GM23338 (cell line): ENCODE measurements at regions not wholly inside any gene's neighbourhood (a gene's known extent, or its start where the extent isn't known, plus 50 kb on each side); places are given as distances from the start of the nearest gene placed in this dataset.

ENCODE experiments used
- ATAC-seq: fragments of 200-7000 bp; cut with Tn5 transposase; 3 replicates; pipeline ENCODE4 v1.9.1; 2020
- DNase-seq: peaks from one replicate; pipeline ENCODE4 v3.0.0-alpha.2; 2015; ENCODE audit warnings: low spot score
- H2AFZ ChIP-seq: fragments of 200-600 bp; sonication (generic); 2 replicates; pipeline ENCODE4 v1.8.0; 2016; ENCODE audit warnings: antibody characterized with exemption, mild to moderate bottlenecking, moderate library complexity
- H3F3A ChIP-seq: fragments of 200-600 bp; sonication (generic); replicated peaks from 2 replicates; pipeline ENCODE4 v1.8.0; 2017; ENCODE audit warnings: antibody characterized with exemption, mixed run types, low read depth
- H3K27ac ChIP-seq: fragments of 200-600 bp; sonication (generic); 2 replicates; pipeline ENCODE4 v1.6.1; 2016; ENCODE audit warnings: low read depth
- H3K27me3 ChIP-seq: fragments of 200-600 bp; sonication (generic); 2 replicates; pipeline ENCODE4 v1.8.0; 2016; ENCODE audit warnings: mild to moderate bottlenecking, mixed run types, moderate library complexity; ENCODE audit not compliant: insufficient read depth
- H3K36me3 ChIP-seq: fragments of 200-600 bp; sonication (generic); 2 replicates; pipeline ENCODE4 v1.8.0; 2016; ENCODE audit warnings: mild to moderate bottlenecking; ENCODE audit not compliant: insufficient read depth
- H3K4me1 ChIP-seq: fragments of 200-600 bp; sonication (generic); 2 replicates; pipeline ENCODE4 v1.8.0; 2016; ENCODE audit warnings: mild to moderate bottlenecking, moderate library complexity; ENCODE audit not compliant: insufficient read depth
- H3K4me2 ChIP-seq: fragments of 200-600 bp; sonication (generic); 2 replicates; pipeline ENCODE4 v1.7.1; 2017; ENCODE audit warnings: mixed run types
- H3K4me3 ChIP-seq: fragments of 200-600 bp; sonication (generic); 2 replicates; pipeline ENCODE4 v1.6.1; 2016; ENCODE audit warnings: mixed run types
- H3K79me2 ChIP-seq: fragments of 200-600 bp; sonication (generic); replicated peaks from 2 replicates; pipeline ENCODE4 v1.8.0; 2017; ENCODE audit warnings: mild to moderate bottlenecking; ENCODE audit not compliant: insufficient read depth
- H3K9me2 ChIP-seq: fragments of 200-600 bp; sonication (generic); 2 replicates; pipeline ENCODE4 v1.8.0; 2017; ENCODE audit not compliant: insufficient read depth
- H4K20me1 ChIP-seq: fragments of 200-600 bp; sonication (generic); replicated peaks from 2 replicates; pipeline ENCODE4 v1.8.0; 2017; ENCODE audit warnings: mild to moderate bottlenecking; ENCODE audit not compliant: insufficient read depth
- H3K27ac Mint-ChIP-seq: 2 replicates; pipeline ENCODE4 v1.8.0; 2020; ENCODE audit warnings: inconsistent platforms, mild to moderate bottlenecking, moderate library complexity, mixed read lengths
- H3K27me3 Mint-ChIP-seq: 3 replicates; pipeline ENCODE4 v1.8.0; 2022; ENCODE audit warnings: low read depth, mild to moderate bottlenecking, moderate library complexity, mixed read lengths, inconsistent platforms; ENCODE audit not compliant: insufficient read depth, poor library complexity
- H3K36me3 Mint-ChIP-seq: 3 replicates; pipeline ENCODE4 v1.8.0; 2021; ENCODE audit warnings: low read depth, mild to moderate bottlenecking, inconsistent platforms, moderate library complexity, mixed read lengths
- H3K4me1 Mint-ChIP-seq: 3 replicates; pipeline ENCODE4 v1.8.0; 2020; ENCODE audit warnings: mild to moderate bottlenecking, inconsistent platforms, mixed read lengths
- H3K4me3 Mint-ChIP-seq: 3 replicates; pipeline ENCODE4 v1.8.0; 2021; ENCODE audit warnings: moderate library complexity, mild to moderate bottlenecking, inconsistent platforms, mixed read lengths
- H3K9me3 Mint-ChIP-seq: 3 replicates; pipeline ENCODE4 v1.8.0; 2020; ENCODE audit warnings: moderate library complexity, mild to moderate bottlenecking, inconsistent platforms, mixed read lengths
- POLR2AphosphoS5 ChIP-seq: IDR thresholded peaks from 2 replicates; pipeline ENCODE4 v1.6.1; 2016; ENCODE audit warnings: antibody characterized with exemption, low read depth
- REST ChIP-seq: IDR thresholded peaks from one replicate; pipeline ENCODE4 v1.6.1; 2018; ENCODE audit warnings: antibody characterized with exemption; ENCODE audit not compliant: unreplicated experiment
- TF ChIP-seq, protein P1 (sequence below): fragments of 250-450 bp; sonication (Bioruptor Pico); IDR thresholded peaks from 2 replicates; pipeline ENCODE4 v1.5.0; 2020; ENCODE audit warnings: mild to moderate bottlenecking, moderate library complexity
- TF ChIP-seq, protein P2 (sequence below), 2 experiments: fragments of 200-600 bp in 1 of 2; sonication (generic) in 1 of 2; conservative IDR thresholded peaks; 2 replicates each; pipeline versions ENCODE4 v1.5.1 to v1.6.1; 2016 to 2017; ENCODE audit warnings: antibody characterized with exemption in 2 of 2, low read depth in 2 of 2, mild to moderate bottlenecking in 2 of 2, moderate library complexity in 1 of 2

- no peak for TF ChIP-seq REST
Observed at GRCh38 chr14:56422221-56422620, 157.4 kb upstream of the TMEM260 start (continued).

GRCh38 chr14:56422703-56423213 lies 156.8 kb upstream of the TMEM260 start:
- Histone ChIP-seq H3K4me2 (no peak overlapping the region), H4K20me1 (no peaks in the 10 kb centered on the region), H3K9me2 (peaks cover 13% of the 10 kb centered on the region), H3F3A (no peaks in the 10 kb centered on the region), H3K27me3 (no peaks in the 10 kb centered on the region), H3K4me3 (no peak overlapping the region), H3K4me1 (no peaks in the 10 kb centered on the region), H2AFZ (peak overlapping the region; percentile 87; the same call in 1 of the 2 replicates), H3K27ac (no peak overlapping the region), H3K36me3 (no peaks in the 10 kb centered on the region), H3K79me2 (no peaks in the 10 kb centered on the region)
- TF ChIP-seq POLR2AphosphoS5: no peak
- TF ChIP-seq, protein P1, sequence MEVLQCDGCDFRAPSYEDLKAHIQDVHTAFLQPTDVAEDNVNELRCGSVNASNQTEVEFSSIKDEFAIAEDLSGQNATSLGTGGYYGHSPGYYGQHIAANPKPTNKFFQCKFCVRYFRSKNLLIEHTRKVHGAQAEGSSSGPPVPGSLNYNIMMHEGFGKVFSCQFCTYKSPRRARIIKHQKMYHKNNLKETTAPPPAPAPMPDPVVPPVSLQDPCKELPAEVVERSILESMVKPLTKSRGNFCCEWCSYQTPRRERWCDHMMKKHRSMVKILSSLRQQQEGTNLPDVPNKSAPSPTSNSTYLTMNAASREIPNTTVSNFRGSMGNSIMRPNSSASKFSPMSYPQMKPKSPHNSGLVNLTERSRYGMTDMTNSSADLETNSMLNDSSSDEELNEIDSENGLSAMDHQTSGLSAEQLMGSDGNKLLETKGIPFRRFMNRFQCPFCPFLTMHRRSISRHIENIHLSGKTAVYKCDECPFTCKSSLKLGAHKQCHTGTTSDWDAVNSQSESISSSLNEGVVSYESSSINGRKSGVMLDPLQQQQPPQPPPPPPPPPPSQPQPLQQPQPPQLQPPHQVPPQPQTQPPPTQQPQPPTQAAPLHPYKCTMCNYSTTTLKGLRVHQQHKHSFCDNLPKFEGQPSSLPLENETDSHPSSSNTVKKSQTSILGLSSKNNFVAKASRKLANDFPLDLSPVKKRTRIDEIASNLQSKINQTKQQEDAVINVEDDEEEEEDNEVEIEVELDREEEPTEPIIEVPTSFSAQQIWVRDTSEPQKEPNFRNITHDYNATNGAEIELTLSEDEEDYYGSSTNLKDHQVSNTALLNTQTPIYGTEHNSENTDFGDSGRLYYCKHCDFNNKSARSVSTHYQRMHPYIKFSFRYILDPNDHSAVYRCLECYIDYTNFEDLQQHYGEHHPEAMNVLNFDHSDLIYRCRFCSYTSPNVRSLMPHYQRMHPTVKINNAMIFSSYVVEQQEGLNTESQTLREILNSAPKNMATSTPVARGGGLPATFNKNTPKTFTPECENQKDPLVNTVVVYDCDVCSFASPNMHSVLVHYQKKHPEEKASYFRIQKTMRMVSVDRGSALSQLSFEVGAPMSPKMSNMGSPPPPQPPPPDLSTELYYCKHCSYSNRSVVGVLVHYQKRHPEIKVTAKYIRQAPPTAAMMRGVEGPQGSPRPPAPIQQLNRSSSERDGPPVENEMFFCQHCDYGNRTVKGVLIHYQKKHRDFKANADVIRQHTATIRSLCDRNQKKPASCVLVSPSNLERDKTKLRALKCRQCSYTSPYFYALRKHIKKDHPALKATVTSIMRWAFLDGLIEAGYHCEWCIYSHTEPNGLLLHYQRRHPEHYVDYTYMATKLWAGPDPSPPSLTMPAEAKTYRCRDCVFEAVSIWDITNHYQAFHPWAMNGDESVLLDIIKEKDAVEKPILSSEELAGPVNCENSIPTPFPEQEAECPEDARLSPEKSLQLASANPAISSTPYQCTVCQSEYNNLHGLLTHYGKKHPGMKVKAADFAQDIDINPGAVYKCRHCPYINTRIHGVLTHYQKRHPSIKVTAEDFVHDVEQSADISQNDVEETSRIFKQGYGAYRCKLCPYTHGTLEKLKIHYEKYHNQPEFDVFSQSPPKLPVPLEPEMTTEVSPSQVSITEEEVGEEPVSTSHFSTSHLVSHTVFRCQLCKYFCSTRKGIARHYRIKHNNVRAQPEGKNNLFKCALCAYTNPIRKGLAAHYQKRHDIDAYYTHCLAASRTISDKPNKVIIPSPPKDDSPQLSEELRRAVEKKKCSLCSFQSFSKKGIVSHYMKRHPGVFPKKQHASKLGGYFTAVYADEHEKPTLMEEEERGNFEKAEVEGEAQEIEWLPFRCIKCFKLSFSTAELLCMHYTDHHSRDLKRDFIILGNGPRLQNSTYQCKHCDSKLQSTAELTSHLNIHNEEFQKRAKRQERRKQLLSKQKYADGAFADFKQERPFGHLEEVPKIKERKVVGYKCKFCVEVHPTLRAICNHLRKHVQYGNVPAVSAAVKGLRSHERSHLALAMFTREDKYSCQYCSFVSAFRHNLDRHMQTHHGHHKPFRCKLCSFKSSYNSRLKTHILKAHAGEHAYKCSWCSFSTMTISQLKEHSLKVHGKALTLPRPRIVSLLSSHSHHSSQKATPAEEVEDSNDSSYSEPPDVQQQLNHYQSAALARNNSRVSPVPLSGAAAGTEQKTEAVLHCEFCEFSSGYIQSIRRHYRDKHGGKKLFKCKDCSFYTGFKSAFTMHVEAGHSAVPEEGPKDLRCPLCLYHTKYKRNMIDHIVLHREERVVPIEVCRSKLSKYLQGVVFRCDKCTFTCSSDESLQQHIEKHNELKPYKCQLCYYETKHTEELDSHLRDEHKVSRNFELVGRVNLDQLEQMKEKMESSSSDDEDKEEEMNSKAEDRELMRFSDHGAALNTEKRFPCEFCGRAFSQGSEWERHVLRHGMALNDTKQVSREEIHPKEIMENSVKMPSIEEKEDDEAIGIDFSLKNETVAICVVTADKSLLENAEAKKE (CRISPR knock-in tag): no peak
- TF ChIP-seq, protein P2, sequence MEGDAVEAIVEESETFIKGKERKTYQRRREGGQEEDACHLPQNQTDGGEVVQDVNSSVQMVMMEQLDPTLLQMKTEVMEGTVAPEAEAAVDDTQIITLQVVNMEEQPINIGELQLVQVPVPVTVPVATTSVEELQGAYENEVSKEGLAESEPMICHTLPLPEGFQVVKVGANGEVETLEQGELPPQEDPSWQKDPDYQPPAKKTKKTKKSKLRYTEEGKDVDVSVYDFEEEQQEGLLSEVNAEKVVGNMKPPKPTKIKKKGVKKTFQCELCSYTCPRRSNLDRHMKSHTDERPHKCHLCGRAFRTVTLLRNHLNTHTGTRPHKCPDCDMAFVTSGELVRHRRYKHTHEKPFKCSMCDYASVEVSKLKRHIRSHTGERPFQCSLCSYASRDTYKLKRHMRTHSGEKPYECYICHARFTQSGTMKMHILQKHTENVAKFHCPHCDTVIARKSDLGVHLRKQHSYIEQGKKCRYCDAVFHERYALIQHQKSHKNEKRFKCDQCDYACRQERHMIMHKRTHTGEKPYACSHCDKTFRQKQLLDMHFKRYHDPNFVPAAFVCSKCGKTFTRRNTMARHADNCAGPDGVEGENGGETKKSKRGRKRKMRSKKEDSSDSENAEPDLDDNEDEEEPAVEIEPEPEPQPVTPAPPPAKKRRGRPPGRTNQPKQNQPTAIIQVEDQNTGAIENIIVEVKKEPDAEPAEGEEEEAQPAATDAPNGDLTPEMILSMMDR (conservative IDR thresholded peaks at IDR 0.05; ENCODE audit: low read depth in 2 of 2): peak; percentile 78 to 80
- Mint-ChIP-seq H3K27me3 (peaks cover 7% of the 10 kb centered on the region), H3K9me3 (peaks cover 3% of the 10 kb centered on the region; the same call in 2 of the 3 replicates), H3K4me1 (peaks cover 14% of the 10 kb centered on the region), H3K36me3 (no peaks in the 10 kb centered on the region), H3K4me3 (no peak overlapping the region), H3K27ac (no peak overlapping the region)
- ATAC-seq (peak; percentile 96), DNase-seq (peak; percentile 78)
